HCT116 (cell line): ENCODE measurements at regions not wholly inside any gene's neighbourhood (a gene's known extent, or its start where the extent isn't known, plus 50 kb on each side); places are given as distances from the start of the nearest gene placed in this dataset.

ENCODE experiments used
- ATAC-seq: fragments of 200-7000 bp; cut with Tn5 transposase; 2 replicates; pipeline ENCODE4 v1.9.1; 2020; ENCODE audit warnings: mild to moderate bottlenecking, moderate library complexity
- BruUV-seq: library from RNA; stranded (reverse); fragments of 400-500 nt; replicated peaks from 2 replicates; lab custom pipeline; 2021; lab: Mats Ljungman, UMichigan
- CTCF ChIA-PET: fragments of 300-600 bp; sonication (Branson Sonifier 250); formaldehyde crosslinking; loops from one replicate; lab custom pipeline; 2021; ENCODE audit warnings: antibody characterized with exemption; lab: Charles Lee
- POLR2A ChIA-PET: fragments of 300-600, 350-600 bp; sonication (Branson Sonifier 250); formaldehyde crosslinking; loops from one replicate; lab custom pipeline; 2021; ENCODE audit warnings: antibody characterized with exemption; lab: Charles Lee
- RAD21 ChIA-PET, 2 experiments: fragments of 300-600 bp; sonication (Branson Sonifier 250); formaldehyde crosslinking; loops; one replicate each; lab custom pipeline; 2023; ENCODE audit warnings: low total read pairs in 2 of 2; ENCODE audit not compliant: uncharacterized antibody in 2 of 2, unreplicated experiment in 2 of 2, low non-redundant PET in 1 of 2; lab: Charles Lee
- DNase-seq: peaks from one replicate; pipeline ENCODE4 v3.0.0-alpha.2; 2010; ENCODE audit warnings: low read depth, low spot score
- H2AFZ ChIP-seq: fragments of 200-600 bp; shearing (Covaris generic), sonication (generic); 2 replicates; pipeline ENCODE4 v1.6.1; 2017; ENCODE audit warnings: low read depth, mixed run types, mixed read lengths, antibody characterized with exemption, low read length; ENCODE audit not compliant: poor library complexity, severe bottlenecking
- H3K27ac ChIP-seq: 2 replicates; pipeline ENCODE4 v1.5.1; 2012; ENCODE audit warnings: low read depth, low read length
- H3K27me3 ChIP-seq: fragments of 200-600 bp; sonication (generic); 2 replicates; pipeline ENCODE4 v1.6.1; 2016; ENCODE audit warnings: mixed run types, low read length, mixed read lengths; ENCODE audit not compliant: insufficient read depth
- H3K36me3 ChIP-seq, 2 experiments: fragments of 200-500 bp in 1 of 2; fragments of 200-600 bp in 1 of 2; sonication (Bioruptor generic) in 1 of 2; sonication (generic) in 1 of 2; 2 replicates each; pipeline versions ENCODE4 v1.5.1 to v1.6.1; 2014 to 2016; ENCODE audit warnings: low read length in 2 of 2, inconsistent platforms in 1 of 2, mixed read lengths in 1 of 2, mixed run types in 1 of 2; ENCODE audit not compliant: insufficient read depth in 2 of 2, control insufficient read depth in 1 of 2
- H3K4me1 ChIP-seq, 2 experiments: fragments of 200-600 bp in 1 of 2; sonication (generic) in 1 of 2; 2 replicates each; pipeline versions ENCODE4 v1.5.1 to v1.6.1; 2012 to 2017; ENCODE audit warnings: low read length in 2 of 2, inconsistent platforms in 1 of 2, mild to moderate bottlenecking in 1 of 2, mixed read lengths in 1 of 2, mixed run types in 1 of 2, moderate library complexity in 1 of 2; ENCODE audit not compliant: insufficient read depth in 2 of 2, control insufficient read depth in 1 of 2
- H3K4me2 ChIP-seq: fragments of 200-600 bp; sonication (generic); 2 replicates; pipeline ENCODE4 v1.6.1; 2017; ENCODE audit warnings: mixed run types, low read length, mixed read lengths
- H3K4me3 ChIP-seq, 2 experiments: fragments of 200-600 bp in 1 of 2; sonication (generic) in 1 of 2; replicated peaks in 1 of 2; 2 replicates each; pipeline ENCODE4 v1.5.1; 2011 to 2016; ENCODE audit warnings: low read length in 2 of 2, control low read depth in 1 of 2, low read depth in 1 of 2, mild to moderate bottlenecking in 1 of 2, mixed read lengths in 1 of 2, mixed run types in 1 of 2
- H3K79me2 ChIP-seq: fragments of 200-600 bp; sonication (generic); 2 replicates; pipeline ENCODE4 v1.6.1; 2017; ENCODE audit warnings: mild to moderate bottlenecking, mixed run types, low read length, moderate library complexity, mixed read lengths; ENCODE audit not compliant: insufficient read depth
- H3K9ac ChIP-seq: fragments of 200-600 bp; sonication (generic); 2 replicates; pipeline ENCODE4 v1.6.1; 2016; ENCODE audit warnings: low read length, mixed read lengths
- H3K9me2 ChIP-seq: fragments of 200-600 bp; sonication (generic), shearing (Covaris generic); 2 replicates; pipeline ENCODE4 v1.6.1; 2017; ENCODE audit warnings: mixed run types, mild to moderate bottlenecking, moderate library complexity; ENCODE audit not compliant: insufficient read depth
- H3K9me3 ChIP-seq, 2 experiments: fragments of 200-500 bp in 1 of 2; fragments of 200-600 bp in 1 of 2; sonication (Bioruptor generic) in 1 of 2; sonication (generic) in 1 of 2; 2 replicates each; pipeline ENCODE4 v1.6.1; 2014 to 2017; ENCODE audit warnings: low read length in 2 of 2, mixed read lengths in 2 of 2, inconsistent platforms in 1 of 2, low read depth in 1 of 2, mild to moderate bottlenecking in 1 of 2, mixed run types in 1 of 2, moderate library complexity in 1 of 2; ENCODE audit not compliant: control insufficient read depth in 1 of 2, insufficient read depth in 1 of 2
- H4K20me1 ChIP-seq: fragments of 200-600 bp; sonication (generic), shearing (Covaris generic); 2 replicates; pipeline ENCODE4 v1.6.1; 2017; ENCODE audit warnings: mixed run types, mild to moderate bottlenecking, moderate library complexity; ENCODE audit not compliant: insufficient read depth
- CBX3 ChIP-seq: IDR thresholded peaks from 2 replicates; pipeline ENCODE4 v1.6.1; 2012; ENCODE audit warnings: low read depth
- CEBPB ChIP-seq: IDR thresholded peaks from 2 replicates; pipeline ENCODE4 v1.6.1; 2012; ENCODE audit warnings: low read depth
- EGR1 ChIP-seq: IDR thresholded peaks from 2 replicates; pipeline ENCODE4 v1.6.1; 2012; ENCODE audit warnings: low read depth
- ELF1 ChIP-seq: IDR thresholded peaks from 2 replicates; pipeline ENCODE4 v1.6.1; 2012; ENCODE audit warnings: low read depth, borderline replicate concordance
- EZH2 ChIP-seq: fragments of 200-600 bp; sonication (generic); IDR thresholded peaks from 2 replicates; pipeline ENCODE4 v1.6.1; 2017; ENCODE audit warnings: antibody characterized with exemption, mixed run types
- EZH2phosphoT487 ChIP-seq: fragments of 200-600 bp; IDR thresholded peaks from 2 replicates; pipeline ENCODE4 v1.6.1; 2018; ENCODE audit warnings: antibody characterized with exemption, borderline replicate concordance
- FOSL1 ChIP-seq: IDR thresholded peaks from 2 replicates; pipeline ENCODE4 v1.6.1; 2012; ENCODE audit warnings: low read depth
- JUND ChIP-seq: IDR thresholded peaks from 2 replicates; pipeline ENCODE4 v1.6.1; 2012
- MAX ChIP-seq: IDR thresholded peaks from 2 replicates; pipeline ENCODE4 v1.6.1; 2012
- POLR2A ChIP-seq: IDR thresholded peaks from 2 replicates; pipeline ENCODE4 v1.7.0; 2011; ENCODE audit warnings: borderline replicate concordance; ENCODE audit not compliant: insufficient read depth, insufficient read length; ENCODE audit errors: extremely low read depth
- POLR2AphosphoS5 ChIP-seq: IDR thresholded peaks from 2 replicates; pipeline ENCODE4 v1.6.1; 2011; ENCODE audit warnings: mild to moderate bottlenecking, low read depth, low read length, moderate library complexity
- RAD21 ChIP-seq: IDR thresholded peaks from 2 replicates; pipeline ENCODE4 v1.6.1; 2012; ENCODE audit warnings: low read depth, mild to moderate bottlenecking
- SIN3A ChIP-seq: IDR thresholded peaks from 2 replicates; pipeline ENCODE4 v1.6.1; 2012; ENCODE audit warnings: low read depth
- SP1 ChIP-seq: IDR thresholded peaks from 2 replicates; pipeline ENCODE4 v1.6.1; 2012; ENCODE audit warnings: low read depth
- TCF7L2 ChIP-seq: IDR thresholded peaks from 2 replicates; pipeline ENCODE4 v1.7.0; 2011; ENCODE audit warnings: borderline replicate concordance, inconsistent platforms; ENCODE audit not compliant: insufficient read depth, insufficient read length; ENCODE audit errors: extremely low read depth
- YY1 ChIP-seq: IDR thresholded peaks from 2 replicates; pipeline ENCODE4 v1.6.1; 2011; ENCODE audit warnings: low read length, low read depth, moderate library complexity, mild to moderate bottlenecking; ENCODE audit not compliant: insufficient replicate concordance; ENCODE audit errors: extremely low read depth
- ZBTB33 ChIP-seq: IDR thresholded peaks from 2 replicates; pipeline ENCODE4 v1.6.1; 2011; ENCODE audit warnings: mild to moderate bottlenecking, low read length, moderate library complexity; ENCODE audit not compliant: insufficient replicate concordance; ENCODE audit errors: extremely low read depth
- ZFX ChIP-seq: fragments of 450-650 bp; IDR thresholded peaks from 2 replicates; pipeline ENCODE4 v1.6.1; 2017
- ZNF274 ChIP-seq: fragments of 200-500 bp; sonication (Bioruptor generic); IDR thresholded peaks from 2 replicates; pipeline ENCODE4 v1.6.1; 2014; ENCODE audit warnings: mild to moderate bottlenecking, low read depth, low read length, inconsistent platforms
- intact Hi-C: fragments of 100-400 bp; cut with micrococcal nuclease; formaldehyde crosslinking; loops from 2 replicates; pipeline ENCODE4 v1.10.0; 2022
- TF ChIP-seq, protein P1 (sequence below): IDR thresholded peaks from 2 replicates; pipeline ENCODE4 v1.6.1; 2012
- TF ChIP-seq, protein P2 (sequence below): IDR thresholded peaks from 2 replicates; pipeline ENCODE4 v1.6.1; 2012; ENCODE audit warnings: low read depth

- TF ChIP-seq, protein P1, sequence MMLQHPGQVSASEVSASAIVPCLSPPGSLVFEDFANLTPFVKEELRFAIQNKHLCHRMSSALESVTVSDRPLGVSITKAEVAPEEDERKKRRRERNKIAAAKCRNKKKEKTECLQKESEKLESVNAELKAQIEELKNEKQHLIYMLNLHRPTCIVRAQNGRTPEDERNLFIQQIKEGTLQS, result no peak
- TF ChIP-seq SP1, result no peak
- TF ChIP-seq ZNF274, result no peak
- TF ChIP-seq YY1, result no peak
- TF ChIP-seq JUND, result no peak
- no peak for TF ChIP-seq ELF1
- no peak for TF ChIP-seq CEBPB
- no peak for TF ChIP-seq EZH2phosphoT487
- TF ChIP-seq POLR2A, result no peak
Observed at GRCh38 chr13:109844396-109844795, 58.0 kb upstream of the IRS2 start (continued).

GRCh38 chr13:109843695-109844094 is 57.3 kb upstream of the IRS2 start:
- Histone ChIP-seq H3K9ac (no peak overlapping the region), H3K9me2 (no peaks in the 10 kb centered on the region), H3K27me3 (no peaks in the 10 kb centered on the region), H3K27ac (no peak overlapping the region), H4K20me1 (no peaks in the 10 kb centered on the region), H3K36me3 (no peaks in the 10 kb centered on the region), H2AFZ (no peak overlapping the region), H3K4me1 (peaks cover 0 to 16% of the 10 kb centered on the region in 2 experiments; a peak in 2 of 4 replicates), H3K9me3 (no peaks in the 10 kb centered on the region), H3K79me2 (no peaks in the 10 kb centered on the region), H3K4me3 (no peak overlapping the region), H3K4me2 (no peak overlapping the region)
- intact Hi-C loops, result no loop called here
- no peak for TF ChIP-seq YY1
- no peak for TF ChIP-seq FOSL1
- TF ChIP-seq EZH2phosphoT487, result no peak
- TF ChIP-seq EZH2, result no peak
- TF ChIP-seq ZNF274, result no peak
- TF ChIP-seq JUND, result no peak
- TF ChIP-seq RAD21, result no peak
- no peak for TF ChIP-seq ZFX
- no peak for TF ChIP-seq TCF7L2
- TF ChIP-seq SIN3A, result no peak
- no peak for TF ChIP-seq ZBTB33
- no peak for TF ChIP-seq CEBPB
- TF ChIP-seq MAX, result no peak
- TF ChIP-seq POLR2AphosphoS5, result no peak
- TF ChIP-seq, protein P2, sequence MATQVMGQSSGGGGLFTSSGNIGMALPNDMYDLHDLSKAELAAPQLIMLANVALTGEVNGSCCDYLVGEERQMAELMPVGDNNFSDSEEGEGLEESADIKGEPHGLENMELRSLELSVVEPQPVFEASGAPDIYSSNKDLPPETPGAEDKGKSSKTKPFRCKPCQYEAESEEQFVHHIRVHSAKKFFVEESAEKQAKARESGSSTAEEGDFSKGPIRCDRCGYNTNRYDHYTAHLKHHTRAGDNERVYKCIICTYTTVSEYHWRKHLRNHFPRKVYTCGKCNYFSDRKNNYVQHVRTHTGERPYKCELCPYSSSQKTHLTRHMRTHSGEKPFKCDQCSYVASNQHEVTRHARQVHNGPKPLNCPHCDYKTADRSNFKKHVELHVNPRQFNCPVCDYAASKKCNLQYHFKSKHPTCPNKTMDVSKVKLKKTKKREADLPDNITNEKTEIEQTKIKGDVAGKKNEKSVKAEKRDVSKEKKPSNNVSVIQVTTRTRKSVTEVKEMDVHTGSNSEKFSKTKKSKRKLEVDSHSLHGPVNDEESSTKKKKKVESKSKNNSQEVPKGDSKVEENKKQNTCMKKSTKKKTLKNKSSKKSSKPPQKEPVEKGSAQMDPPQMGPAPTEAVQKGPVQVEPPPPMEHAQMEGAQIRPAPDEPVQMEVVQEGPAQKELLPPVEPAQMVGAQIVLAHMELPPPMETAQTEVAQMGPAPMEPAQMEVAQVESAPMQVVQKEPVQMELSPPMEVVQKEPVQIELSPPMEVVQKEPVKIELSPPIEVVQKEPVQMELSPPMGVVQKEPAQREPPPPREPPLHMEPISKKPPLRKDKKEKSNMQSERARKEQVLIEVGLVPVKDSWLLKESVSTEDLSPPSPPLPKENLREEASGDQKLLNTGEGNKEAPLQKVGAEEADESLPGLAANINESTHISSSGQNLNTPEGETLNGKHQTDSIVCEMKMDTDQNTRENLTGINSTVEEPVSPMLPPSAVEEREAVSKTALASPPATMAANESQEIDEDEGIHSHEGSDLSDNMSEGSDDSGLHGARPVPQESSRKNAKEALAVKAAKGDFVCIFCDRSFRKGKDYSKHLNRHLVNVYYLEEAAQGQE, result no peak
- TF ChIP-seq CBX3, result no peak
- no peak for TF ChIP-seq SP1
- TF ChIP-seq EGR1, result no peak
- TF ChIP-seq ELF1, result no peak
- no peak for TF ChIP-seq POLR2A
- ChIA-PET POLR2A (no interaction called here), CTCF (no interaction called here), RAD21 (no interaction called here)
- no peak for DNase-seq
- BruUV-seq, result no TSS peak
- ATAC-seq, result no peak
